Stomach (tissue), 8 donors: ENCODE measurements at regions not wholly inside any gene's neighbourhood (a gene's known extent, or its start where the extent isn't known, plus 50 kb on each side); places are given as distances from the start of the nearest gene placed in this dataset.
"Not testable (repeated sequence)": the region's sequence is repeated elsewhere in the genome, so short reads cannot be mapped to it uniquely, and the experiment has no call there.

ENCODE experiments used
- DNase-seq, 2 donors: peaks; one replicate each; pipeline versions ENCODE4 v3.0.0 to v3.0.0-alpha.2; 2013 to 2019
- H3K27ac ChIP-seq, 5 donors: fragments of 200-600 bp in 4 of 5; sonication (generic) in 4 of 5; one replicate each; pipeline ENCODE4 v1.5.1; 2013 to 2019; ENCODE audit warnings: mild to moderate bottlenecking in 1 of 5, moderate library complexity in 1 of 5
- H3K27me3 ChIP-seq, 3 donors: fragments of 200-600 bp; sonication (generic); one replicate each; pipeline ENCODE4 v1.5.1; 2017 to 2019; ENCODE audit warnings: mixed run types in 1 of 3
- H3K36me3 ChIP-seq, 4 donors: fragments of 200-600 bp; sonication (generic); 1 replicate in 3 of 4; 2 replicates in 1 of 4; pipeline ENCODE4 v1.5.1; 2016 to 2019
- H3K4me1 ChIP-seq, 4 donors: fragments of 200-600 bp; sonication (generic); one replicate each; pipeline ENCODE4 v1.5.1; 2016 to 2019
- H3K4me3 ChIP-seq, 4 donors: fragments of 200-600 bp; sonication (generic) in 3 of 4; one replicate each; pipeline ENCODE4 v1.5.1; 2016 to 2019; ENCODE audit warnings: mild to moderate bottlenecking in 1 of 4
- H3K9me3 ChIP-seq, 4 donors: fragments of 200-600 bp; sonication (generic); one replicate each; pipeline ENCODE4 v1.5.1; 2016 to 2019
- EP300 ChIP-seq: sonication (generic); formaldehyde crosslinking; IDR thresholded peaks from one replicate; pipeline ENCODE4 v1.6.1; 2017; ENCODE audit warnings: antibody characterized with exemption
- POLR2A ChIP-seq, 4 donors: fragments of 450-650 bp; IDR thresholded peaks; one replicate each; pipeline ENCODE4 v1.6.1; 2016; ENCODE audit warnings: antibody characterized with exemption in 4 of 4, control low read depth in 2 of 4, mild to moderate bottlenecking in 1 of 4, moderate library complexity in 1 of 4
- POLR2AphosphoS5 ChIP-seq, 3 donors: sonication (generic); formaldehyde crosslinking; IDR thresholded peaks; one replicate each; pipeline ENCODE4 v1.6.1; 2016; ENCODE audit warnings: antibody characterized with exemption in 3 of 3
- WGBS, 5 donors: extraction: QIAGEN DNeasy Blood & Tissue Kit in 3 of 5; methylation state at CpG; one replicate each; pipeline versions ENCODE4 v1.1.5 to v1.1.7; 2013 to 2018; 5-methylcytosine and 5-hydroxymethylcytosine counted together
- intact Hi-C: fragments of 100-400 bp; cut with DNase I; formaldehyde crosslinking; loops from one replicate; pipeline ENCODE4 v1.15.1; 2023; ENCODE audit warnings: low total_unique reads
- TF ChIP-seq, protein P1 (sequence below), 7 experiments: fragments of 450-650 bp in 4 of 7; fragments of 200-600 bp in 3 of 7; sonication (generic) in 3 of 7; IDR thresholded peaks; one replicate each; pipeline ENCODE4 v1.5.1; 2016 to 2019; ENCODE audit warnings: antibody characterized with exemption in 7 of 7, control low read depth in 2 of 7, mild to moderate bottlenecking in 1 of 7
- donor health status: healthy with polysubstance abuse.
- donor health status: Bipolar disorder and iron deficiency.
- donor health status: healthy.

GRCh38 chr2:234363647-234364294 lies 133.1 kb downstream of the ARL4C start:
- TF ChIP-seq POLR2AphosphoS5 (IDR thresholded peaks at IDR 0.05) (no peak), POLR2A (IDR thresholded peaks at IDR 0.05) (no peak), EP300 (no peak)
- TF ChIP-seq, protein P1, sequence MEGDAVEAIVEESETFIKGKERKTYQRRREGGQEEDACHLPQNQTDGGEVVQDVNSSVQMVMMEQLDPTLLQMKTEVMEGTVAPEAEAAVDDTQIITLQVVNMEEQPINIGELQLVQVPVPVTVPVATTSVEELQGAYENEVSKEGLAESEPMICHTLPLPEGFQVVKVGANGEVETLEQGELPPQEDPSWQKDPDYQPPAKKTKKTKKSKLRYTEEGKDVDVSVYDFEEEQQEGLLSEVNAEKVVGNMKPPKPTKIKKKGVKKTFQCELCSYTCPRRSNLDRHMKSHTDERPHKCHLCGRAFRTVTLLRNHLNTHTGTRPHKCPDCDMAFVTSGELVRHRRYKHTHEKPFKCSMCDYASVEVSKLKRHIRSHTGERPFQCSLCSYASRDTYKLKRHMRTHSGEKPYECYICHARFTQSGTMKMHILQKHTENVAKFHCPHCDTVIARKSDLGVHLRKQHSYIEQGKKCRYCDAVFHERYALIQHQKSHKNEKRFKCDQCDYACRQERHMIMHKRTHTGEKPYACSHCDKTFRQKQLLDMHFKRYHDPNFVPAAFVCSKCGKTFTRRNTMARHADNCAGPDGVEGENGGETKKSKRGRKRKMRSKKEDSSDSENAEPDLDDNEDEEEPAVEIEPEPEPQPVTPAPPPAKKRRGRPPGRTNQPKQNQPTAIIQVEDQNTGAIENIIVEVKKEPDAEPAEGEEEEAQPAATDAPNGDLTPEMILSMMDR (IDR thresholded peaks at IDR 0.05), result no peak
- Histone ChIP-seq H3K27me3 (no peaks in the 10 kb centered on the region), H3K4me3 (no peak overlapping the region), H3K4me1 (peaks cover 7 to 35% (median 22%) of the 10 kb centered on the region in 4 donors), H3K9me3 (peaks cover 0 to 8% (median 7%) of the 10 kb centered on the region in 4 donors), H3K36me3 (no peaks in the 10 kb centered on the region), H3K27ac (no peak overlapping the region)
- intact Hi-C loops, result no loop called here
- 55 to 70% (median 63%) methylated on average over 10 of the region's 10 CpGs for WGBS, 5 donors
- DNase-seq, result no peak

DNA sequence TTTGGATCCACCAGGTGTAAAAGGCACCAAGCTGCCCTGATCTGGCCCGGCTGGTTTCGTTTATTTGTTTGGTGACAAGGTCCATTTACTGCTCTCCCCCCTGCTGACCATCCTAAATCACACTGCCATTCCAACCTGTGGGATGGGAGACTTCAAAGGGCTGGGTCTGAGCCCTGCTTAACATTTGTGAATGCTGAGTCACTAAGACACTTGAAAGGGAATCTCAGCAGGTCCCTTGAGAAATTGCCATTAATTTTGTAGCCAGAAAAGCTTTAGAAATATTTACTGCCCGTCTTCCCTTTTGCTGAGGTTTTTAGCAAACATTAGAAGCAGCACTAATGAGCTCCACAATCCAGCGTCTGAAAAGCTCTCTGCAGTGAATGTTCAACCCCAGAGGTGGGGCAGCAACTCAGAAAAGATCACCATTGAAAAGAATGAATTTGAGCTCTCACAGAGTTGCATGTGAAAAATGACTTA lies 133.8 kb downstream of the ARL4C start:
- Histone ChIP-seq H3K27me3 (no peaks in the 10 kb centered on the region), H3K36me3 (no peaks in the 10 kb centered on the region), H3K4me1 (peaks cover 7 to 28% (median 18%) of the 10 kb centered on the region in 4 donors), H3K27ac (no peak overlapping the region), H3K9me3 (peaks cover 0 to 8% (median 7%) of the 10 kb centered on the region in 4 donors), H3K4me3 (no peak overlapping the region)
- no peak for DNase-seq
- TF ChIP-seq EP300 (no peak), POLR2AphosphoS5 (IDR thresholded peaks at IDR 0.05) (no peak), POLR2A (IDR thresholded peaks at IDR 0.05) (no peak)
- TF ChIP-seq, protein P1 (IDR thresholded peaks at IDR 0.05), result no peak
- intact Hi-C loops, result no loop called here
- 14 to 24% (median 16%) methylated on average over 4 of the region's 4 CpGs for WGBS, 5 donors

GRCh38 chr2:234360313-234360975 lies 136.4 kb downstream of the ARL4C start:
- H3K9me3 ChIP-seq, intact Hi-C loops, H3K36me3 ChIP-seq, H3K4me1 ChIP-seq, H3K4me3 ChIP-seq, DNase-seq, H3K27me3 ChIP-seq, H3K27ac ChIP-seq: not testable (repeated sequence)

DNA sequence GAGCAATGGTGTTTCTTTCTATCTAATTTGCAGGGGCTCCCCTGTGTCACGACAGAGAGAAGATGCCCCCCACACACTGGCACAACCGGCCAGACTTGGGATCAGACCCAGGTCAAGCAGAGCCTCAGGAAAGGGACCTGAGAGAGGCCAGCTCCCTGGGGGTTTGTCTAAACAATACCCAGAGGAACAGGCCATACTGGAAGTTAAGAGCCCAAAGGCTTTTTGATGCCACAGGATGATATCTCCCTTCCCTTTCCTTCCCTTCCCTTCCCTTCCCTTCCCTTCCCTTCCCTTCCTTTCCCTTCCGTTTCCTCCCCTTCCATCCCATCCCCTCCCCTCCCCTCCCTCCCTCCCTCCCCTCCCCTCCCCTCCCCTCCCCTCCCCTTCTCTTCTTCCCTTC lies 139.2 kb downstream of the ARL4C start:
- DNase-seq, result no peak
- H3K27ac ChIP-seq, result no peak overlapping the region
- H3K36me3 ChIP-seq, result no peaks in the 10 kb centered on the region
- no peak overlapping the region for H3K4me3 ChIP-seq
- peaks cover 0 to 19% (median 12%) of the 10 kb centered on the region in 4 donors for H3K9me3 ChIP-seq
- TF ChIP-seq, protein P1 (IDR thresholded peaks at IDR 0.05), result no peak
- TF ChIP-seq POLR2A (IDR thresholded peaks at IDR 0.05) (no peak), POLR2AphosphoS5 (IDR thresholded peaks at IDR 0.05) (no peak), EP300 (no peak)
- 61 to 85% (median 76%) methylated on average over 2 to 3 of the region's 3 CpGs for WGBS, 5 donors
- peaks cover 0 to under 1% (median under 1%) of the 10 kb centered on the region in 4 donors for H3K4me1 ChIP-seq
- intact Hi-C loops, result no loop called here
- H3K27me3 ChIP-seq, result no peaks in the 10 kb centered on the region
